HFFc6 (cell line): ENCODE measurements at regions not wholly inside any gene's neighbourhood (a gene's known extent, or its start where the extent isn't known, plus 50 kb on each side); places are given as distances from the start of the nearest gene placed in this dataset.

ENCODE experiments used
- DNase-seq: peaks from one replicate; pipeline ENCODE4 v3.0.0-alpha.2; 2018
- H3K27ac Mint-ChIP-seq: 2 replicates; pipeline ENCODE4 v1.8.0; 2020; ENCODE audit warnings: mild to moderate bottlenecking, mixed read lengths
- H3K27me3 Mint-ChIP-seq: 2 replicates; pipeline ENCODE4 v1.8.0; 2021; ENCODE audit warnings: mild to moderate bottlenecking, moderate library complexity, mixed read lengths; ENCODE audit not compliant: insufficient read depth
- H3K36me3 Mint-ChIP-seq: 2 replicates; pipeline ENCODE4 v1.8.0; 2021; ENCODE audit warnings: low read depth, mixed read lengths
- H3K4me1 Mint-ChIP-seq: 2 replicates; pipeline ENCODE4 v1.8.0; 2020; ENCODE audit warnings: low read depth, mixed read lengths
- H3K4me3 Mint-ChIP-seq: 2 replicates; pipeline ENCODE4 v1.8.0; 2020; ENCODE audit warnings: mild to moderate bottlenecking, moderate library complexity, mixed read lengths
- H3K9me3 Mint-ChIP-seq: 2 replicates; pipeline ENCODE4 v1.8.0; 2020; ENCODE audit warnings: mild to moderate bottlenecking, mixed read lengths
- TF ChIP-seq, protein P1 (sequence below): fragments of 200-600 bp; sonication (generic); IDR thresholded peaks from 2 replicates; pipeline ENCODE4 v1.5.0; 2021; ENCODE audit warnings: antibody characterized with exemption, mild to moderate bottlenecking

DNA sequence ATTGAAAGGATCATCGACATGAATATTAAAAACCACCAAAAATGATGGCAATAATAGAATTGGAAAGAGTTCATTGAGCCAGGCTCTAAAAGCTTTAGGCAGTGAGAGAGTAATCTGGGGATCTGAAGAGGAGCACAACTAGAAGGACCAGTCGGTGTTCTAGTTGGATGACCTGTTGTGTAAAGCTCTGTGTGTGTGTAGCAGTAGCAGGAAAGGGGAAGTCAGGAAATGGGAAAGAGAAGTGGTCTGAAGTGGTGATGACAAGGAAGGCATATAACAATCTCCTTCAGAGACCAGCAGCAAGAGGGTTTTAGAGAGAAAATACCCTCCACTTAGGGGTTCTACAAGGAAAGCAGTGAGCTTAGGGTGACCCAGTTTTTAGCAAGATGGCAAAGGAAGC, 539.2 kb downstream of the HTR7 start:
- peaks cover 28% of the 10 kb centered on the region for H3K4me1 Mint-ChIP-seq
- H3K27me3 Mint-ChIP-seq, result no peaks in the 10 kb centered on the region
- H3K36me3 Mint-ChIP-seq, result no peaks in the 10 kb centered on the region
- no peak for DNase-seq
- TF ChIP-seq, protein P1, sequence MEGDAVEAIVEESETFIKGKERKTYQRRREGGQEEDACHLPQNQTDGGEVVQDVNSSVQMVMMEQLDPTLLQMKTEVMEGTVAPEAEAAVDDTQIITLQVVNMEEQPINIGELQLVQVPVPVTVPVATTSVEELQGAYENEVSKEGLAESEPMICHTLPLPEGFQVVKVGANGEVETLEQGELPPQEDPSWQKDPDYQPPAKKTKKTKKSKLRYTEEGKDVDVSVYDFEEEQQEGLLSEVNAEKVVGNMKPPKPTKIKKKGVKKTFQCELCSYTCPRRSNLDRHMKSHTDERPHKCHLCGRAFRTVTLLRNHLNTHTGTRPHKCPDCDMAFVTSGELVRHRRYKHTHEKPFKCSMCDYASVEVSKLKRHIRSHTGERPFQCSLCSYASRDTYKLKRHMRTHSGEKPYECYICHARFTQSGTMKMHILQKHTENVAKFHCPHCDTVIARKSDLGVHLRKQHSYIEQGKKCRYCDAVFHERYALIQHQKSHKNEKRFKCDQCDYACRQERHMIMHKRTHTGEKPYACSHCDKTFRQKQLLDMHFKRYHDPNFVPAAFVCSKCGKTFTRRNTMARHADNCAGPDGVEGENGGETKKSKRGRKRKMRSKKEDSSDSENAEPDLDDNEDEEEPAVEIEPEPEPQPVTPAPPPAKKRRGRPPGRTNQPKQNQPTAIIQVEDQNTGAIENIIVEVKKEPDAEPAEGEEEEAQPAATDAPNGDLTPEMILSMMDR, result no peak
- H3K9me3 Mint-ChIP-seq, result no peaks in the 10 kb centered on the region
- no peak overlapping the region for H3K4me3 Mint-ChIP-seq
- no peak overlapping the region for H3K27ac Mint-ChIP-seq

DNA sequence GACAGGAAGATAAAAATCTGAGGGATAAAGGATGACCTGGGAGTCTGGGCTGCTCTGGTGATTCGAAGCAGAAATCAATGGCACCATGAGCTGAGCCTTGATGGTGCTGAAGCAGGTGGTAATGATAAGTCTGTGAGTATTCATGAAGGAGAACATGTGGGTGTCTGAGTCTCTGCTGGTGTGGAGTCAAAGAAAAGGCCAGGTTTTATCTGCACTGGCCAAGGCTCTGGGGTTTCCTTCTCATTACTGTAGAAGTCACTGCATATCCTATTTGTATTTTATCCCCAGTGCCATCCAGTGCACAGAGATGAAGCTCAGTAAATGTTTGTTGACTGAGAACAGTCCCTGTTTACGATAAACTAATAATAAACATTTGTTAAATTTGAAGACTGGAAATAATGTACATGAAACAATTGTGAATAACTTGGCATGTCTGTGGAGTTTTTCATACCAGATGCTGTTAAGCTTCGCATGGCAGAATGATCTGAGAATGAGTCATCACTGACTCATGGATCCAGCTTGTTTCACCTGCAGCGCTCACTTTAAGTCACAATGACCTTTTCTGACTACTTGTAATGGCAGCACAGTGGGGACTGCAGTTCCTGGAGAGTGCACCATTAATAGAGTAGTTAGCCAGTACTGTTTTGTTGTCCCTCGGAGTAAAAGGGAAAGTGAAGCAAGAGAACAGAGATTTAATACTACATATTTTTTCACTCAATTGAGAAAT, 538.5 kb downstream of the HTR7 start:
- H3K4me3 Mint-ChIP-seq, result no peak overlapping the region
- H3K27ac Mint-ChIP-seq, result no peak overlapping the region
- no peaks in the 10 kb centered on the region for H3K9me3 Mint-ChIP-seq
- H3K36me3 Mint-ChIP-seq, result no peaks in the 10 kb centered on the region
- peak; percentile 59 for DNase-seq
- H3K4me1 Mint-ChIP-seq, result peaks cover 21% of the 10 kb centered on the region
- TF ChIP-seq, protein P1, result no peak
- no peaks in the 10 kb centered on the region for H3K27me3 Mint-ChIP-seq

DNA sequence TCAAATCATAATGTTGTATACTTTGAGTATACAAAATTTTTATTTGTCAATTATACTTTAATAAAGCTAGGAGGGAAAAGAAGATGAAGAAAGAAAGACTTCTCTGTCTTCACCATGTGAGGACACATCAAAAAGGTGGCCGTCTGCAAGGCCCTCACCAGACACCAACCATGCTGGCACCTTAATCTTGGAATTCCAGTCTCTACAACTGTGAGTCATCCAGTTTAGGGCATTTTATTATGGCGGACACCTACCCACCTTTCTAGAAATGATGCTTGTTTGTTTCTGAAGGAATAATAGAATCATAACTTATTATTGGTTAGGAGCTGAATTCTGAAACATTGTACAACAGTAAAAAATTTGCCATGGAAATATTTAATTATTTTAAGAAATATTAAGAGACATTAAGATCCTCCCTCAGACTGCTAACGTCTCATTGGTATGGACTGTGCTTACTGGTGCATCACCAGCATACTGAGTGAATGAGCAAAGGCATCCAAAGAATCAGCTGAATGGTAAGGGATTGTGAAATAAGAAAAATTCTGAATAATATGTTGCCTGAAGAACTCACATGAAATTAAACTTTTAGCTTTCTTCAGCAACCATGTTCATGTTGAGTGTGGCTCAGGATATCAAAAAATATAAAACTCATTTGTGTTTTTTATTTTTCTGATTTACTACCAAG, 536.6 kb downstream of the HTR7 start:
- TF ChIP-seq, protein P1, result no peak
- Mint-ChIP-seq H3K4me3 (no peak overlapping the region), H3K27ac (no peak overlapping the region), H3K27me3 (peaks cover 2% of the 10 kb centered on the region; the same call in 1 of the 2 replicates), H3K4me1 (peaks cover 15% of the 10 kb centered on the region), H3K9me3 (no peaks in the 10 kb centered on the region; the same call in 1 of the 2 replicates), H3K36me3 (no peaks in the 10 kb centered on the region)
- DNase-seq, result peak; percentile 11

DNA sequence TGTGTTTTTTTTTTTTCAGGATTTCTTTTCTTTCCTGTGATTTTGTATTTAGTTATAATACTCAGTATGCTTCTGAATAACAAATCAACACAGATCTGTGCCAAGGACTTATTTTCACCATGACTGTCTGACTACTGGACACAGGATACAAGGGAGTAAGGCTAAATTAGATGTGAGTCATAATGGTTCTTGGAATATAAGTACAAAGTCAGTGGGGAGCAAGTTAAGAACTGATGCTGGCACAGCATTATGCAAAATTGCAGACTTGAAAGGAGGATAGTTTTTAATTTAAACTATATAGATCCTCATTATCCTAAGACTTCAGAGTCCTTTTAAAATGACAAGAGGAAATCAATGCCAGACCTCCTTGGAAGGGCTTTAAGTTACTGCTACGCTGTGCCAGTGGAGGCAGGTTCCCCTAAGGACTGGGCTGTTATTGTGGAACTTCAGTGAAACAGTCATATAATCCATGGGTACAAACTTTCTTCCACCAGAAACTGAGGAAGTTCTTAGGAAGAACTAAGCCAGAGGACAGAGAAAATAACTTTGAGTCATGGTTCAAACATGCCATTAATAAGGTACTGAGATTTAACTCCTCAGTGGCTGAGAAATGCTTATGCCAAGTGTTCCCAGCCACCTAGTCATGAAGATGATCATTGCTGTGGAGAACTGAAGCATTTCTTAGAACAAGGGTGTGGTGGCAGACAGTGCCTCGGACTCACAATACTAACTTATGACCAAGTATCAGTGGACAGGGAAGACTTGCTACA, 531.2 kb downstream of the HTR7 start:
- Mint-ChIP-seq H3K27ac (no peak overlapping the region), H3K4me1 (no peaks in the 10 kb centered on the region; the same call in 1 of the 2 replicates), H3K9me3 (no peaks in the 10 kb centered on the region; the same call in 1 of the 2 replicates), H3K4me3 (no peak overlapping the region), H3K36me3 (no peaks in the 10 kb centered on the region), H3K27me3 (peaks cover 4% of the 10 kb centered on the region; the same call in 1 of the 2 replicates)
- TF ChIP-seq, protein P1, result no peak
- no peak for DNase-seq

DNA sequence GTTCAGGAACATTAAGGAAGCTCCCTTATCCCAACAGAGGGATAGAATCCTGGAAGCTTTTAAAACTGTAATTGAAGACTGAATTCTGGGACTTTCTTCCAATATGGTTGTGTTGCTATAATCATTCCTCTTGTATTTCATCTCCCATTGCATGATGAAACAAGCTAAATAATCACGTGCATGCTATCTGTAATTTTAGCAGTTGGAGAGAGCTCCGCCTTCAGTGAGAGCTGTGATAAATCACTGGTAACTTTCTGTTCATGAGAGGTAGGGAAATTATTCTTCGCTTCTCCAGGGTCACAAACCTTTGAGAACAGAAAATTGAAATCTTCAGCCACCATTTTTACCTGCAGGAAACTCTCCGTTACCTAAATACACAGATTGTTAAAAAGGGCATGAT, 530.2 kb downstream of the HTR7 start:
- no peaks in the 10 kb centered on the region; the same call in 1 of the 2 replicates for H3K4me1 Mint-ChIP-seq
- H3K9me3 Mint-ChIP-seq, result peaks cover 6% of the 10 kb centered on the region
- H3K27ac Mint-ChIP-seq, result no peak overlapping the region
- peaks cover 4% of the 10 kb centered on the region; the same call in 1 of the 2 replicates for H3K27me3 Mint-ChIP-seq
- no peak overlapping the region for H3K4me3 Mint-ChIP-seq
- no peaks in the 10 kb centered on the region for H3K36me3 Mint-ChIP-seq
- no peak for DNase-seq
- TF ChIP-seq, protein P1, result no peak
